ENCODE measurements at regions not wholly inside any gene's neighbourhood (a gene's known extent, or its start where the extent isn't known, plus 50 kb on each side); places are given as distances from the start of the nearest gene placed in this dataset.

- no peaks in the 10 kb centered on the region for H3K36me3 Mint-ChIP-seq
- H3K4me1 Mint-ChIP-seq: no peaks in the 10 kb centered on the region
These were observed 857.2 kb upstream of the TENM4 start for GRCh38 chr11:80297858-80298632.

GRCh38 chr11:80293293-80293692 lies 852.5 kb upstream of the TENM4 start:
- no peak overlapping the region for H3K27ac ChIP-seq (ENCODE audit: low read depth, low read length)
- H3K36me3 Mint-ChIP-seq: no peaks in the 10 kb centered on the region

More at GRCh38 chr11:80297858-80298632, 857.2 kb upstream of the TENM4 start:
- no peak overlapping the region for H3K4me3 Mint-ChIP-seq
- ChIA-PET POLR2A (ENCODE audit: partially characterized antibody) (no interaction called here), CTCF (ENCODE audit: partially characterized antibody) (no interaction called here)
- DNase-seq: no peak
- H3K9me3 Mint-ChIP-seq: peaks cover 0 to 18% (median 6%) of the 10 kb centered on the region in 8 donors
- H3K27ac ChIP-seq (ENCODE audit: low read depth, low read length): no peak overlapping the region
- intact Hi-C loops (cut with micrococcal nuclease): no loop called here
- H3K4me1 ChIP-seq (ENCODE audit: insufficient read depth, low read length): no peaks in the 10 kb centered on the region
- H3K9me3 ChIP-seq (ENCODE audit: control insufficient read depth in 1 of 2, low read length in 2 of 2): no peaks in the 10 kb centered on the region
- H3K4me3 ChIP-seq (ENCODE audit: low read length in 2 of 2): no peak overlapping the region
- no peaks in the 10 kb centered on the region for H3K27me3 Mint-ChIP-seq
- H3K36me3 ChIP-seq (ENCODE audit: insufficient read depth, low read length): no peaks in the 10 kb centered on the region
- no peak overlapping the region for H3K27ac Mint-ChIP-seq
- H3K27me3 ChIP-seq (ENCODE audit: insufficient read depth, low read length): no peaks in the 10 kb centered on the region

GRCh38 chr11:80284946-80285785 lies 844.3 kb upstream of the TENM4 start:
- no peak overlapping the region for H3K27ac ChIP-seq (ENCODE audit: low read depth, low read length)
- Mint-ChIP-seq H3K9me3 (peaks cover 3 to 19% (median 9%) of the 10 kb centered on the region in 8 donors), H3K4me1 (no peaks in the 10 kb centered on the region), H3K36me3 (no peaks in the 10 kb centered on the region), H3K4me3 (no peak overlapping the region), H3K27me3 (no peaks in the 10 kb centered on the region), H3K27ac (no peak overlapping the region)
- no peaks in the 10 kb centered on the region for H3K9me3 ChIP-seq (ENCODE audit: control insufficient read depth in 1 of 2, low read length in 2 of 2)
- intact Hi-C loops (cut with micrococcal nuclease): no loop called here
- H3K4me3 ChIP-seq (ENCODE audit: low read length in 2 of 2): no peak overlapping the region
- H3K36me3 ChIP-seq (ENCODE audit: insufficient read depth, low read length): no peaks in the 10 kb centered on the region
- CTCF ChIA-PET (ENCODE audit: partially characterized antibody): no interaction called here
- DNase-seq: no peak
- POLR2A ChIA-PET (ENCODE audit: partially characterized antibody): no interaction called here
- no peaks in the 10 kb centered on the region for H3K27me3 ChIP-seq (ENCODE audit: insufficient read depth, low read length)
- H3K4me1 ChIP-seq (ENCODE audit: insufficient read depth, low read length): no peaks in the 10 kb centered on the region

More at GRCh38 chr11:80293293-80293692, 852.5 kb upstream of the TENM4 start:
- Mint-ChIP-seq H3K4me1 (no peaks in the 10 kb centered on the region), H3K27me3 (no peaks in the 10 kb centered on the region), H3K27ac (no peak overlapping the region), H3K9me3 (peaks cover 0 to 22% (median 4%) of the 10 kb centered on the region in 8 donors), H3K4me3 (no peak overlapping the region)
- ChIA-PET POLR2A (ENCODE audit: partially characterized antibody) (no interaction called here), CTCF (ENCODE audit: partially characterized antibody) (no interaction called here)
- DNase-seq: no peak
- H3K4me3 ChIP-seq (ENCODE audit: low read length in 2 of 2): no peak overlapping the region
- H3K4me1 ChIP-seq (ENCODE audit: insufficient read depth, low read length): no peaks in the 10 kb centered on the region
- no peaks in the 10 kb centered on the region for H3K27me3 ChIP-seq (ENCODE audit: insufficient read depth, low read length)
- intact Hi-C loops (cut with micrococcal nuclease): no loop called here
- H3K9me3 ChIP-seq (ENCODE audit: control insufficient read depth in 1 of 2, low read length in 2 of 2): no peaks in the 10 kb centered on the region
- no peaks in the 10 kb centered on the region for H3K36me3 ChIP-seq (ENCODE audit: insufficient read depth, low read length)

GRCh38 chr11:80282643-80283042 lies 841.8 kb upstream of the TENM4 start:
- H3K4me3 Mint-ChIP-seq: no peak overlapping the region
- H3K36me3 Mint-ChIP-seq: no peaks in the 10 kb centered on the region
- POLR2A ChIA-PET (ENCODE audit: partially characterized antibody): no interaction called here
- H3K9me3 ChIP-seq (ENCODE audit: control insufficient read depth in 1 of 2, low read length in 2 of 2): no peaks in the 10 kb centered on the region
- H3K27me3 ChIP-seq (ENCODE audit: insufficient read depth, low read length): no peaks in the 10 kb centered on the region
- no peaks in the 10 kb centered on the region for H3K4me1 ChIP-seq (ENCODE audit: insufficient read depth, low read length)
- no peak for DNase-seq
- H3K4me1 Mint-ChIP-seq: no peaks in the 10 kb centered on the region
- no peak overlapping the region for H3K4me3 ChIP-seq (ENCODE audit: low read length in 2 of 2)
- CTCF ChIA-PET (ENCODE audit: partially characterized antibody): no interaction called here
- no peaks in the 10 kb centered on the region for H3K27me3 Mint-ChIP-seq
- H3K36me3 ChIP-seq (ENCODE audit: insufficient read depth, low read length): no peaks in the 10 kb centered on the region
- no peak overlapping the region for H3K27ac ChIP-seq (ENCODE audit: low read depth, low read length)
- intact Hi-C loops (cut with micrococcal nuclease): no loop called here
- no peak overlapping the region for H3K27ac Mint-ChIP-seq
- H3K9me3 Mint-ChIP-seq: peaks cover 0 to 17% (median 12%) of the 10 kb centered on the region in 8 donors

- Mint-ChIP-seq H3K27ac (no peak overlapping the region), H3K27me3 (no peaks in the 10 kb centered on the region), H3K4me1 (no peaks in the 10 kb centered on the region), H3K36me3 (no peaks in the 10 kb centered on the region), H3K4me3 (no peak overlapping the region), H3K9me3 (peaks cover 0 to 15% (median 12%) of the 10 kb centered on the region in 8 donors)
- H3K36me3 ChIP-seq (ENCODE audit: insufficient read depth, low read length): no peaks in the 10 kb centered on the region
- no peaks in the 10 kb centered on the region for H3K4me1 ChIP-seq (ENCODE audit: insufficient read depth, low read length)
- DNase-seq: no peak
- H3K27ac ChIP-seq (ENCODE audit: low read depth, low read length): no peak overlapping the region
- ChIA-PET POLR2A (ENCODE audit: partially characterized antibody) (no interaction called here), CTCF (ENCODE audit: partially characterized antibody) (no interaction called here)
- H3K27me3 ChIP-seq (ENCODE audit: insufficient read depth, low read length): no peaks in the 10 kb centered on the region
- H3K4me3 ChIP-seq (ENCODE audit: low read length in 2 of 2): no peak overlapping the region
- no peaks in the 10 kb centered on the region for H3K9me3 ChIP-seq (ENCODE audit: control insufficient read depth in 1 of 2, low read length in 2 of 2)
- intact Hi-C loops (cut with micrococcal nuclease): no loop called here
These were observed 840.4 kb upstream of the TENM4 start for GRCh38 chr11:80281194-80281593.

GRCh38 chr11:80280737-80281136 lies 839.9 kb upstream of the TENM4 start:
- Mint-ChIP-seq H3K9me3 (peaks cover 0 to 15% (median 12%) of the 10 kb centered on the region in 8 donors), H3K27ac (no peak overlapping the region), H3K4me3 (no peak overlapping the region), H3K4me1 (no peaks in the 10 kb centered on the region), H3K36me3 (no peaks in the 10 kb centered on the region), H3K27me3 (no peaks in the 10 kb centered on the region)
- H3K9me3 ChIP-seq (ENCODE audit: control insufficient read depth in 1 of 2, low read length in 2 of 2): no peaks in the 10 kb centered on the region
- ChIA-PET POLR2A (ENCODE audit: partially characterized antibody) (no interaction called here), CTCF (ENCODE audit: partially characterized antibody) (no interaction called here)
- no peaks in the 10 kb centered on the region for H3K36me3 ChIP-seq (ENCODE audit: insufficient read depth, low read length)
- intact Hi-C loops (cut with micrococcal nuclease): no loop called here
- no peak overlapping the region for H3K4me3 ChIP-seq (ENCODE audit: low read length in 2 of 2)
- no peaks in the 10 kb centered on the region for H3K4me1 ChIP-seq (ENCODE audit: insufficient read depth, low read length)
- no peak for DNase-seq
- no peaks in the 10 kb centered on the region for H3K27me3 ChIP-seq (ENCODE audit: insufficient read depth, low read length)
- no peak overlapping the region for H3K27ac ChIP-seq (ENCODE audit: low read depth, low read length)

GRCh38 chr11:80261776-80262175 lies 820.9 kb upstream of the TENM4 start:
- Histone ChIP-seq H3K36me3 (ENCODE audit: insufficient read depth, low read length) (no peaks in the 10 kb centered on the region), H3K27me3 (ENCODE audit: insufficient read depth, low read length) (no peaks in the 10 kb centered on the region), H3K9me3 (ENCODE audit: control insufficient read depth in 1 of 2, low read length in 2 of 2) (no peaks in the 10 kb centered on the region), H3K4me1 (ENCODE audit: insufficient read depth, low read length) (no peaks in the 10 kb centered on the region), H3K4me3 (ENCODE audit: low read length in 2 of 2) (no peak overlapping the region), H3K27ac (ENCODE audit: low read depth, low read length) (no peak overlapping the region)
- no peak overlapping the region for H3K4me3 Mint-ChIP-seq
- H3K27me3 Mint-ChIP-seq: no peaks in the 10 kb centered on the region
- ChIA-PET CTCF (ENCODE audit: partially characterized antibody) (no interaction called here), POLR2A (ENCODE audit: partially characterized antibody) (no interaction called here)
- intact Hi-C loops (cut with micrococcal nuclease): no loop called here
- no peaks in the 10 kb centered on the region for H3K4me1 Mint-ChIP-seq
- no peaks in the 10 kb centered on the region for H3K36me3 Mint-ChIP-seq
- no peak for DNase-seq
- peaks cover 3 to 19% (median 9%) of the 10 kb centered on the region in 8 donors for H3K9me3 Mint-ChIP-seq
- no peak overlapping the region for H3K27ac Mint-ChIP-seq

Data from CD4-positive, alpha-beta memory T cell (primary cell).